SK-N-SH (cell line): ENCODE measurements at regions not wholly inside any gene's neighbourhood (a gene's known extent, or its start where the extent isn't known, plus 50 kb on each side); places are given as distances from the start of the nearest gene placed in this dataset.

Experiments used
- CTCF ChIA-PET: fragments of 300-600, 350-600 bp; formaldehyde crosslinking; extraction: SDS; loops from one replicate; lab custom pipeline; 2021; lab: Yijun Ruan, JAX
- POLR2A ChIA-PET: fragments of 350-600 bp; sonication (Branson Sonifier 250); formaldehyde crosslinking; extraction: SDS; loops from one replicate; lab custom pipeline; 2020; ENCODE audit warnings: antibody characterized with exemption, inconsistent platforms; lab: Yijun Ruan, JAX
- DNase-seq: peaks from one replicate; pipeline ENCODE4 v3.0.0; 2012
- H2AFZ ChIP-seq: fragments of 200-600 bp; sonication (generic); 2 replicates; pipeline ENCODE4 v1.8.1; 2016; ENCODE audit warnings: antibody characterized with exemption, mild to moderate bottlenecking, low read depth
- H3F3A ChIP-seq: fragments of 200-600 bp; sonication (generic); replicated peaks from 2 replicates; pipeline ENCODE3; 2016; ENCODE audit warnings: antibody characterized with exemption, mild to moderate bottlenecking; ENCODE audit not compliant: insufficient read depth
- H3K27ac ChIP-seq, 2 experiments: fragments of 200-500 bp in 1 of 2; fragments of 200-600 bp in 1 of 2; sonication (Bioruptor generic) in 1 of 2; sonication (generic), shearing (Covaris generic) in 1 of 2; 2 replicates each; pipeline versions ENCODE4 v1.5.1 to v1.6.1; 2014 to 2016; ENCODE audit warnings: low read depth in 2 of 2, inconsistent platforms in 1 of 2, low read length in 1 of 2, mild to moderate bottlenecking in 1 of 2, mixed read lengths in 1 of 2
- H3K27me3 ChIP-seq: fragments of 200-600 bp; sonication (generic), shearing (Covaris generic); 2 replicates; pipeline ENCODE4 v1.6.1; 2016; ENCODE audit warnings: mixed run types; ENCODE audit not compliant: insufficient read depth
- H3K36me3 ChIP-seq, 2 experiments: fragments of 200-500 bp in 1 of 2; fragments of 200-600 bp in 1 of 2; sonication (Bioruptor generic) in 1 of 2; sonication (generic) in 1 of 2; replicated peaks in 1 of 2; 2 replicates each; pipeline versions ENCODE3 to v1.5.1; 2014 to 2016; ENCODE audit warnings: low read length in 1 of 2, mild to moderate bottlenecking in 1 of 2; ENCODE audit not compliant: insufficient read depth in 2 of 2, control insufficient read depth in 1 of 2
- H3K4me1 ChIP-seq, 2 experiments: fragments of 200-500 bp in 1 of 2; fragments of 200-600 bp in 1 of 2; sonication (Bioruptor generic) in 1 of 2; sonication (generic), shearing (Covaris generic) in 1 of 2; 2 replicates each; pipeline versions ENCODE4 v1.5.1 to v1.6.1; 2014 to 2016; ENCODE audit warnings: low read depth in 1 of 2, low read length in 1 of 2, mixed run types in 1 of 2; ENCODE audit not compliant: insufficient read depth in 2 of 2, control insufficient read depth in 1 of 2
- H3K4me2 ChIP-seq: fragments of 200-600 bp; sonication (generic), shearing (Covaris generic); 2 replicates; pipeline ENCODE4 v1.6.1; 2017; ENCODE audit warnings: mixed run types
- H3K4me3 ChIP-seq, 2 experiments: fragments of 200-500 bp in 1 of 2; fragments of 200-600 bp in 1 of 2; sonication (Bioruptor generic) in 1 of 2; sonication (generic), shearing (Covaris generic) in 1 of 2; 2 replicates each; pipeline versions ENCODE4 v1.5.1 to v1.8.1; 2014 to 2016; ENCODE audit warnings: low read depth in 2 of 2, inconsistent platforms in 1 of 2, low read length in 1 of 2, mild to moderate bottlenecking in 1 of 2, mixed read lengths in 1 of 2, moderate library complexity in 1 of 2
- H3K79me2 ChIP-seq: fragments of 200-600 bp; sonication (generic); 2 replicates; pipeline ENCODE4 v1.8.1; 2017; ENCODE audit warnings: mild to moderate bottlenecking; ENCODE audit not compliant: insufficient read depth
- H3K9ac ChIP-seq: fragments of 200-600 bp; sonication (generic); 2 replicates; pipeline ENCODE4 v1.6.1; 2017; ENCODE audit warnings: mixed run types
- H3K9me2 ChIP-seq: fragments of 200-600 bp; sonication (generic); 2 replicates; pipeline ENCODE4 v1.6.1; 2017; ENCODE audit warnings: mixed run types
- H3K9me3 ChIP-seq: fragments of 200-600 bp; sonication (generic); 2 replicates; pipeline ENCODE4 v1.6.1; 2017; ENCODE audit warnings: mixed run types, mild to moderate bottlenecking, moderate library complexity
- H4K20me1 ChIP-seq: fragments of 200-600 bp; sonication (generic); 2 replicates; pipeline ENCODE4 v1.6.1; 2017; ENCODE audit warnings: mild to moderate bottlenecking, mixed run types; ENCODE audit not compliant: insufficient read depth
- ELF1 ChIP-seq: IDR thresholded peaks from 2 replicates; pipeline ENCODE4 v1.4.0; 2012
- FOSL2 ChIP-seq: IDR thresholded peaks from 2 replicates; pipeline ENCODE4 v1.4.0; 2012; ENCODE audit warnings: low read depth, mild to moderate bottlenecking, moderate library complexity, borderline replicate concordance
- JUND ChIP-seq: IDR thresholded peaks from 2 replicates; pipeline ENCODE4 v1.4.0; 2012
- NFIC ChIP-seq: IDR thresholded peaks from 2 replicates; pipeline ENCODE4 v1.4.0; 2012; ENCODE audit warnings: borderline replicate concordance
- NRF1 ChIP-seq: IDR thresholded peaks from 2 replicates; pipeline ENCODE4 v1.6.1; 2012; ENCODE audit warnings: low read depth, mild to moderate bottlenecking, low read length
- RAD21 ChIP-seq: IDR thresholded peaks from 2 replicates; pipeline ENCODE4 v1.6.1; 2012; ENCODE audit warnings: mild to moderate bottlenecking, low read length
- RFX5 ChIP-seq: IDR thresholded peaks from 2 replicates; pipeline ENCODE4 v1.6.1; 2012; ENCODE audit warnings: mild to moderate bottlenecking, improper control_type of control experiment, low read length
- RXRA ChIP-seq: IDR thresholded peaks from 2 replicates; pipeline ENCODE4 v1.4.0; 2012; ENCODE audit warnings: low read depth, mild to moderate bottlenecking, borderline replicate concordance
- SIN3A ChIP-seq: IDR thresholded peaks from 2 replicates; pipeline ENCODE4 v1.6.1; 2012; ENCODE audit warnings: low read depth, mild to moderate bottlenecking, low read length, moderate library complexity, borderline replicate concordance
- SMC3 ChIP-seq: IDR thresholded peaks from 2 replicates; pipeline ENCODE4 v1.6.1; 2012; ENCODE audit warnings: low read depth, low read length, improper control_type of control experiment
- TAF1 ChIP-seq: IDR thresholded peaks from 2 replicates; pipeline ENCODE4 v1.6.1; 2012; ENCODE audit warnings: low read depth, mild to moderate bottlenecking, low read length, moderate library complexity, borderline replicate concordance
- TEAD4 ChIP-seq: IDR thresholded peaks from 2 replicates; pipeline ENCODE4 v1.4.0; 2012; ENCODE audit warnings: mild to moderate bottlenecking, borderline replicate concordance; ENCODE audit not compliant: insufficient read depth
- WGBS: methylation state at CpG from one replicate; pipeline ENCODE4 v1.1.6; 2017; ENCODE audit warnings: low lambda C conversion rate; 5-methylcytosine and 5-hydroxymethylcytosine counted together
- TF ChIP-seq, protein P1 (sequence below): IDR thresholded peaks from 2 replicates; pipeline ENCODE4; 2012
- TF ChIP-seq, protein P2 (sequence below): IDR thresholded peaks from 2 replicates; pipeline ENCODE4 v1.6.1; 2012; ENCODE audit warnings: mild to moderate bottlenecking, low read depth, low read length, moderate library complexity
- TF ChIP-seq, protein P3 (sequence below): IDR thresholded peaks from 2 replicates; pipeline ENCODE4 v1.4.0; 2012; ENCODE audit warnings: low read depth

DNA sequence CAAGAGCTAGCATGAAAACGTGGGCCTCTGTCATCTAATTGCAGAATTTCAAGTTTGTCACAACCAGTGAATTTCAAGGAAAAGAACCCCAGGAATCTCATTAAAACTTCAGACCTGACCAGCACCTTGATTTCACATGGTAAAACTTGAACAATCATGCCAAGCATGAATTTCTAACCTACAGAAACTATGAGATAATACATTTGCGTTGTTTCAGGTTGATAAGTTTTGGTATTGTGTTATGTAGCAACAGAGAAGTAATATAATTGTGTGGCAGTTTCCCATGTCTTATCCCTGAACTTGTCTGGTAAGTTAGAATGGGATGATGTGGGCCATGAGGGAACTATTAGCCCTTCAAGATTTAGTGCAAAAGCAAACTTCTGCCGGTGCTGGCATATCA lies 530.1 kb downstream of the ANKRD7 start:
- Histone ChIP-seq H3F3A (no peaks in the 10 kb centered on the region), H3K79me2 (no peaks in the 10 kb centered on the region), H3K9ac (no peak overlapping the region), H3K9me3 (no peaks in the 10 kb centered on the region), H3K9me2 (no peaks in the 10 kb centered on the region), H2AFZ (no peak overlapping the region), H3K27me3 (no peaks in the 10 kb centered on the region), H3K27ac (no peak overlapping the region), H3K4me1 (no peaks in the 10 kb centered on the region)
- CTCF ChIA-PET, result interaction anchor here (0.7 to 1.7 kb wide), 2 partner anchors 43 to 402 kb away, joined by 3 to 5 read pairs; no protein-coding TSS in a partner anchor
- POLR2A ChIA-PET, result no interaction called here
- no peak for TF ChIP-seq RFX5
- no peak for TF ChIP-seq TEAD4
- no peak for TF ChIP-seq RXRA
- no peak for TF ChIP-seq NFIC
- TF ChIP-seq FOSL2, result no peak
- TF ChIP-seq ELF1, result no peak
- TF ChIP-seq JUND, result no peak
- TF ChIP-seq SMC3, result no peak
- TF ChIP-seq, protein P1, sequence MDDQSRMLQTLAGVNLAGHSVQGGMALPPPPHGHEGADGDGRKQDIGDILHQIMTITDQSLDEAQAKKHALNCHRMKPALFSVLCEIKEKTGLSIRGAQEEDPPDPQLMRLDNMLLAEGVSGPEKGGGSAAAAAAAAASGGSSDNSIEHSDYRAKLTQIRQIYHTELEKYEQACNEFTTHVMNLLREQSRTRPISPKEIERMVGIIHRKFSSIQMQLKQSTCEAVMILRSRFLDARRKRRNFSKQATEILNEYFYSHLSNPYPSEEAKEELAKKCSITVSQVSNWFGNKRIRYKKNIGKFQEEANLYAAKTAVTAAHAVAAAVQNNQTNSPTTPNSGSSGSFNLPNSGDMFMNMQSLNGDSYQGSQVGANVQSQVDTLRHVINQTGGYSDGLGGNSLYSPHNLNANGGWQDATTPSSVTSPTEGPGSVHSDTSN, result no peak
- no peak for TF ChIP-seq TAF1
- no peak for TF ChIP-seq RAD21
- TF ChIP-seq, protein P2, sequence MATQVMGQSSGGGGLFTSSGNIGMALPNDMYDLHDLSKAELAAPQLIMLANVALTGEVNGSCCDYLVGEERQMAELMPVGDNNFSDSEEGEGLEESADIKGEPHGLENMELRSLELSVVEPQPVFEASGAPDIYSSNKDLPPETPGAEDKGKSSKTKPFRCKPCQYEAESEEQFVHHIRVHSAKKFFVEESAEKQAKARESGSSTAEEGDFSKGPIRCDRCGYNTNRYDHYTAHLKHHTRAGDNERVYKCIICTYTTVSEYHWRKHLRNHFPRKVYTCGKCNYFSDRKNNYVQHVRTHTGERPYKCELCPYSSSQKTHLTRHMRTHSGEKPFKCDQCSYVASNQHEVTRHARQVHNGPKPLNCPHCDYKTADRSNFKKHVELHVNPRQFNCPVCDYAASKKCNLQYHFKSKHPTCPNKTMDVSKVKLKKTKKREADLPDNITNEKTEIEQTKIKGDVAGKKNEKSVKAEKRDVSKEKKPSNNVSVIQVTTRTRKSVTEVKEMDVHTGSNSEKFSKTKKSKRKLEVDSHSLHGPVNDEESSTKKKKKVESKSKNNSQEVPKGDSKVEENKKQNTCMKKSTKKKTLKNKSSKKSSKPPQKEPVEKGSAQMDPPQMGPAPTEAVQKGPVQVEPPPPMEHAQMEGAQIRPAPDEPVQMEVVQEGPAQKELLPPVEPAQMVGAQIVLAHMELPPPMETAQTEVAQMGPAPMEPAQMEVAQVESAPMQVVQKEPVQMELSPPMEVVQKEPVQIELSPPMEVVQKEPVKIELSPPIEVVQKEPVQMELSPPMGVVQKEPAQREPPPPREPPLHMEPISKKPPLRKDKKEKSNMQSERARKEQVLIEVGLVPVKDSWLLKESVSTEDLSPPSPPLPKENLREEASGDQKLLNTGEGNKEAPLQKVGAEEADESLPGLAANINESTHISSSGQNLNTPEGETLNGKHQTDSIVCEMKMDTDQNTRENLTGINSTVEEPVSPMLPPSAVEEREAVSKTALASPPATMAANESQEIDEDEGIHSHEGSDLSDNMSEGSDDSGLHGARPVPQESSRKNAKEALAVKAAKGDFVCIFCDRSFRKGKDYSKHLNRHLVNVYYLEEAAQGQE, result no peak
- TF ChIP-seq, protein P3, sequence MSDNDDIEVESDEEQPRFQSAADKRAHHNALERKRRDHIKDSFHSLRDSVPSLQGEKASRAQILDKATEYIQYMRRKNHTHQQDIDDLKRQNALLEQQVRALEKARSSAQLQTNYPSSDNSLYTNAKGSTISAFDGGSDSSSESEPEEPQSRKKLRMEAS, result no peak
- TF ChIP-seq SIN3A, result no peak
- no peak for TF ChIP-seq NRF1
- TF ChIP-seq, all 33 proteins: peak for 0
- DNase-seq, result no peak
- H4K20me1 ChIP-seq, result no peaks in the 10 kb centered on the region
- H3K4me2 ChIP-seq, result no peak overlapping the region
- WGBS, result 21% methylated on average over 3 of the region's 3 CpGs
- no peak overlapping the region for H3K4me3 ChIP-seq
- H3K36me3 ChIP-seq, result no peaks in the 10 kb centered on the region
